Lung (tissue), 11 donors: ENCODE measurements at regions not wholly inside any gene's neighbourhood (a gene's known extent, or its start where the extent isn't known, plus 50 kb on each side); places are given as distances from the start of the nearest gene placed in this dataset.

Experiments used
- ATAC-seq: fragments of 200-7000 bp; cut with Tn5 transposase; one replicate; pipeline ENCODE4 v1.9.1; 2020; ENCODE audit warnings: moderate number of reproducible peaks; ENCODE audit not compliant: insufficient read depth, low FRiP score
- DNase-seq, 3 donors: peaks; one replicate each; pipeline ENCODE4 v3.0.0-alpha.2; 2013 to 2017
- H3K27ac ChIP-seq, 2 donors: one replicate each; pipeline ENCODE4 v1.5.1; 2013; ENCODE audit warnings: mild to moderate bottlenecking in 2 of 2, moderate library complexity in 2 of 2, control low read depth in 1 of 2, inconsistent platforms in 1 of 2, low read depth in 1 of 2, low read length in 1 of 2
- H3K27me3 ChIP-seq, 3 donors: one replicate each; pipeline ENCODE4 v1.5.1; 2013; ENCODE audit warnings: low read length in 2 of 3; ENCODE audit not compliant: control insufficient read depth in 3 of 3, insufficient read depth in 3 of 3
- H3K36me3 ChIP-seq, 4 donors: one replicate each; pipeline ENCODE4 v1.5.1; 2013; ENCODE audit warnings: low read length in 4 of 4, mild to moderate bottlenecking in 1 of 4, moderate library complexity in 1 of 4; ENCODE audit not compliant: control insufficient read depth in 4 of 4, insufficient read depth in 4 of 4
- H3K4me1 ChIP-seq, 5 donors: one replicate each; pipeline ENCODE4 v1.5.1; 2013; ENCODE audit warnings: low read length in 5 of 5, mild to moderate bottlenecking in 2 of 5, moderate library complexity in 1 of 5; ENCODE audit not compliant: control insufficient read depth in 5 of 5, insufficient read depth in 5 of 5
- H3K4me3 ChIP-seq: one replicate; pipeline ENCODE4 v1.5.1; 2013; ENCODE audit warnings: mild to moderate bottlenecking, control low read depth, moderate library complexity
- H3K9ac ChIP-seq, 2 donors: one replicate each; pipeline ENCODE4 v1.5.1; 2013; ENCODE audit warnings: low read length in 2 of 2, control low read depth in 1 of 2; ENCODE audit not compliant: insufficient read depth in 1 of 2
- H3K9me3 ChIP-seq, 4 donors: one replicate each; pipeline ENCODE4 v1.5.1; 2013; ENCODE audit warnings: low read length in 3 of 4, mild to moderate bottlenecking in 1 of 4, moderate library complexity in 1 of 4; ENCODE audit not compliant: control insufficient read depth in 4 of 4, insufficient read depth in 3 of 4
- CTCF ChIP-seq: IDR thresholded peaks from 2 replicates; pipeline ENCODE4 v1.5.1; 2012; ENCODE audit warnings: mild to moderate bottlenecking; ENCODE audit errors: control extremely low read depth, extremely low read depth
- WGBS, 2 donors: extraction: QIAGEN DNeasy Blood & Tissue Kit; methylation state at CpG; one replicate each; pipeline ENCODE4 v1.1.7; 2013; 5-methylcytosine and 5-hydroxymethylcytosine counted together
- donor health status: control.
- donor health status: control.
- donor health status: Bipolar disorder and iron deficiency.
- donor health status: healthy.
- donor health status: DM: yes; HTN: yes; CAD: no.

- ATAC-seq (no peak), DNase-seq (no peak)
- no peak for TF ChIP-seq CTCF
- Histone ChIP-seq H3K4me3 (no peak overlapping the region), H3K27ac (no peak overlapping the region), H3K36me3 (no peaks in the 10 kb centered on the region), H3K9me3 (no peaks in the 10 kb centered on the region), H3K9ac (no peak overlapping the region), H3K27me3 (no peaks in the 10 kb centered on the region), H3K4me1 (no peaks in the 10 kb centered on the region)
- 78 to 82% methylated on average over 5 of the region's 5 CpGs for WGBS, 2 donors
These were observed 438.5 kb upstream of the RGMA start for GRCh38 chr15:93527374-93528050.

GRCh38 chr15:93524432-93524831 is 435.4 kb upstream of the RGMA start:
- DNase-seq (no peak), ATAC-seq (no peak)
- WGBS, 2 donors, result 71 to 82% methylated on average over 6 of the region's 6 CpGs
- no peak overlapping the region for H3K9ac ChIP-seq
- no peak for TF ChIP-seq CTCF
- no peaks in the 10 kb centered on the region for H3K9me3 ChIP-seq
- no peaks in the 10 kb centered on the region for H3K27me3 ChIP-seq
- H3K4me3 ChIP-seq, result no peak overlapping the region
- no peaks in the 10 kb centered on the region for H3K36me3 ChIP-seq
- no peaks in the 10 kb centered on the region for H3K4me1 ChIP-seq
- H3K27ac ChIP-seq, result no peak overlapping the region

- Histone ChIP-seq H3K4me1 (no peaks in the 10 kb centered on the region), H3K27me3 (no peaks in the 10 kb centered on the region), H3K36me3 (no peaks in the 10 kb centered on the region), H3K9ac (no peak overlapping the region), H3K27ac (no peak overlapping the region), H3K4me3 (no peak overlapping the region), H3K9me3 (no peaks in the 10 kb centered on the region)
- peak in 2 of 3 donors; percentile 23 to 32 for DNase-seq
- 78 to 86% methylated on average over 7 of the region's 7 CpGs for WGBS, 2 donors
- TF ChIP-seq CTCF, result no peak
- no peak for ATAC-seq
These were observed 434.5 kb upstream of the RGMA start for GRCh38 chr15:93523481-93523880.

- Histone ChIP-seq H3K4me3 (no peak overlapping the region), H3K9ac (no peak overlapping the region), H3K4me1 (no peaks in the 10 kb centered on the region), H3K36me3 (no peaks in the 10 kb centered on the region), H3K9me3 (no peaks in the 10 kb centered on the region), H3K27me3 (no peaks in the 10 kb centered on the region), H3K27ac (no peak overlapping the region)
- no peak for ATAC-seq
- TF ChIP-seq CTCF, result no peak
- no peak for DNase-seq
- WGBS, 2 donors, result 66 to 75% methylated on average over 4 of the region's 4 CpGs
These were observed 431.2 kb upstream of the RGMA start for GRCh38 chr15:93520206-93520605.
